Keratinocyte (primary cell): ENCODE measurements at regions not wholly inside any gene's neighbourhood (a gene's known extent, or its start where the extent isn't known, plus 50 kb on each side); places are given as distances from the start of the nearest gene placed in this dataset.

Experiments
- DNase-seq: peaks from one replicate; pipeline ENCODE4 v3.0.0-alpha.2; 2011; ENCODE audit warnings: low read depth, missing footprints, low spot score
- FAIRE-seq: peaks from 2 replicates; lab custom pipeline; 2011; peaks lifted over from hg19 to GRCh38; lab: Jason Lieb, UNC
- H2AFZ ChIP-seq: 2 replicates; pipeline ENCODE4 v1.6.0; 2012; ENCODE audit warnings: low read length, control low read depth, inconsistent platforms; ENCODE audit not compliant: control insufficient read depth
- H3K27ac ChIP-seq: 2 replicates; pipeline ENCODE4 v1.5.1; 2011; ENCODE audit warnings: low read length; ENCODE audit not compliant: control insufficient read depth, insufficient read depth
- H3K27me3 ChIP-seq: 3 replicates; pipeline ENCODE4 v1.6.0; 2011; ENCODE audit warnings: low read length; ENCODE audit not compliant: control insufficient read depth, insufficient read depth; ENCODE audit errors: extremely low read depth
- H3K36me3 ChIP-seq, 2 experiments: 2 replicates in 1 of 2; 3 replicates in 1 of 2; pipeline ENCODE4 v1.5.1; 2011; ENCODE audit warnings: low read length in 2 of 2, mild to moderate bottlenecking in 1 of 2; ENCODE audit not compliant: control insufficient read depth in 2 of 2, insufficient read depth in 2 of 2; ENCODE audit errors: extremely low read depth in 1 of 2
- H3K4me1 ChIP-seq: 3 replicates; pipeline ENCODE4 v1.5.1; 2011; ENCODE audit warnings: low read length; ENCODE audit not compliant: control insufficient read depth, insufficient read depth; ENCODE audit errors: extremely low read depth
- H3K4me2 ChIP-seq: 3 replicates; pipeline ENCODE4 v1.6.0; 2011; ENCODE audit warnings: low read depth, low read length; ENCODE audit not compliant: control insufficient read depth, insufficient read depth; ENCODE audit errors: extremely low read depth
- H3K4me3 ChIP-seq, 3 experiments: fragments of 200-600 bp in 1 of 3; sonication (generic) in 1 of 3; 2 replicates in 2 of 3; 3 replicates in 1 of 3; pipeline ENCODE4 v1.5.1; 2011 to 2016; ENCODE audit warnings: low read length in 3 of 3, mild to moderate bottlenecking in 3 of 3, control low read depth in 2 of 3, inconsistent platforms in 1 of 3, low read depth in 1 of 3, mixed read lengths in 1 of 3, mixed run types in 1 of 3, moderate library complexity in 1 of 3; ENCODE audit not compliant: control insufficient read depth in 2 of 3, insufficient read depth in 2 of 3; ENCODE audit errors: extremely low read depth in 1 of 3
- H3K79me2 ChIP-seq: 2 replicates; pipeline ENCODE4 v1.6.0; 2012; ENCODE audit warnings: low read length; ENCODE audit not compliant: control insufficient read depth, insufficient read depth
- H3K9ac ChIP-seq: 3 replicates; pipeline ENCODE4 v1.6.0; 2011; ENCODE audit warnings: low read length; ENCODE audit not compliant: control insufficient read depth, insufficient read depth; ENCODE audit errors: extremely low read depth
- H3K9me1 ChIP-seq: 3 replicates; pipeline ENCODE4 v1.6.0; 2011; ENCODE audit warnings: low read length; ENCODE audit not compliant: control insufficient read depth, insufficient read depth; ENCODE audit errors: extremely low read depth
- H3K9me3 ChIP-seq: 2 replicates; pipeline ENCODE4 v1.5.1; 2012; ENCODE audit warnings: low read depth, low read length; ENCODE audit not compliant: control insufficient read depth
- H4K20me1 ChIP-seq: 3 replicates; pipeline ENCODE4 v1.6.0; 2011; ENCODE audit warnings: low read length; ENCODE audit not compliant: control insufficient read depth, insufficient read depth; ENCODE audit errors: extremely low read depth
- EZH2 ChIP-seq: IDR thresholded peaks from one replicate; pipeline ENCODE4 v1.6.1; 2012; ENCODE audit warnings: inconsistent platforms, mild to moderate bottlenecking, low read length, moderate library complexity
- dilution Hi-C: fragments of 300-500 bp; cut with MboI; formaldehyde crosslinking; loops from one replicate; pipeline ENCODE4 v1.7.0; 2020; ENCODE audit warnings: low sequenced_read_pairs; ENCODE audit not compliant: extremely low pct_ligation_motif_present
- TF ChIP-seq, protein P1 (sequence below), 3 experiments: IDR thresholded peaks in 1 of 3; conservative IDR thresholded peaks in 1 of 3; optimal IDR thresholded peaks in 1 of 3; 2 replicates in 2 of 3; 3 replicates in 1 of 3; pipeline versions ENCODE3 to v1.5.1; 2011; ENCODE audit warnings: low read length in 3 of 3, mild to moderate bottlenecking in 3 of 3, moderate library complexity in 2 of 3, control low read depth in 1 of 3, inconsistent platforms in 1 of 3; ENCODE audit not compliant: insufficient read depth in 2 of 3; ENCODE audit errors: extremely low read depth in 1 of 3

DNA sequence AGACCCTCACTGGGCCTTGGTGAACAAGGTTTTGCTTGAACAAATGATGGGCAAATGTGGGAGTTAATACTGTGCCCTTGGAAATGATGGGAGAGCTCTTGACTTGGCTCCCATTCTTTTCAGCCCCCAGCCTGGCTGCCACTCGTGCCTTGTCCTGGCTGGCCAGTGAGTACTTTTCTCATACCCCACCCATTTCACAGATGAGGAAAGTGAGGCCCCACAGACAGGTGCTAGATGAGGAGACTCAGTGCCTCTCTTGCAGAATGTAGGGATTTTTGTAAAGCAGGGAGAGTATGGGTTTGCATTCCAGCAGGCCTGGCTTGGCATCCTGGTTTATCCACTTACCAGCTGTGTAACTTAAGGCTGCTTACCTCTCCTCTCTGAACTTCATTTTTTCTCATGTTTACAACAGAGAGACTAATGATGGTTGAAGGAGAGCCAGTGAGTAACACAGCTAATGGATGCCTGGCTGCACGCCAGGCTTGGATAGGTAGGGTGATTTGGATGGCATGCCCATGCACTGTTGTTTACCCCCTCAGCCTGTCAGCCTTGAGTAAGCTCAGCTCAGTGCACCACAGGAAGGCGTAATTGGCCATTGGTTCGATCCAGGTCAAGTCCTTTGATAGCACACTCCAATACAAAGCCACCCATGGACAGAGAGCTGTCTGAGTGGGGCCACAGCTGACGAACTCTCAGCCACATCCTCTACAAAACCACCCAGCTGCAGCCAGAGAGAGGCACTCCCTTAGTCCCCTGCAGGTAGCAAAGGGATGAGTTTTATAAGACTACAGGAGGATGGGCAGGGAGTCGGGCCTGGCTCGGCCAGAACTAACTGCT is 436.8 kb downstream of the RPS24 start:
- FAIRE-seq: no peak
- no peak overlapping the region for H3K9ac ChIP-seq
- H3K9me3 ChIP-seq: no peaks in the 10 kb centered on the region
- no peaks in the 10 kb centered on the region for H3K9me1 ChIP-seq
- TF ChIP-seq, protein P1, sequence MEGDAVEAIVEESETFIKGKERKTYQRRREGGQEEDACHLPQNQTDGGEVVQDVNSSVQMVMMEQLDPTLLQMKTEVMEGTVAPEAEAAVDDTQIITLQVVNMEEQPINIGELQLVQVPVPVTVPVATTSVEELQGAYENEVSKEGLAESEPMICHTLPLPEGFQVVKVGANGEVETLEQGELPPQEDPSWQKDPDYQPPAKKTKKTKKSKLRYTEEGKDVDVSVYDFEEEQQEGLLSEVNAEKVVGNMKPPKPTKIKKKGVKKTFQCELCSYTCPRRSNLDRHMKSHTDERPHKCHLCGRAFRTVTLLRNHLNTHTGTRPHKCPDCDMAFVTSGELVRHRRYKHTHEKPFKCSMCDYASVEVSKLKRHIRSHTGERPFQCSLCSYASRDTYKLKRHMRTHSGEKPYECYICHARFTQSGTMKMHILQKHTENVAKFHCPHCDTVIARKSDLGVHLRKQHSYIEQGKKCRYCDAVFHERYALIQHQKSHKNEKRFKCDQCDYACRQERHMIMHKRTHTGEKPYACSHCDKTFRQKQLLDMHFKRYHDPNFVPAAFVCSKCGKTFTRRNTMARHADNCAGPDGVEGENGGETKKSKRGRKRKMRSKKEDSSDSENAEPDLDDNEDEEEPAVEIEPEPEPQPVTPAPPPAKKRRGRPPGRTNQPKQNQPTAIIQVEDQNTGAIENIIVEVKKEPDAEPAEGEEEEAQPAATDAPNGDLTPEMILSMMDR (optimal IDR thresholded peaks at IDR 0.05 in 1 of 3, IDR thresholded peaks at IDR 0.05 in 1 of 3, conservative IDR thresholded peaks at IDR 0.05 in 1 of 3; ENCODE audit: extremely low read depth in 1 of 3, insufficient read depth in 2 of 3, low read length in 3 of 3): no peak
- TF ChIP-seq EZH2: no peak
- no peaks in the 10 kb centered on the region for H3K4me1 ChIP-seq
- H3K27ac ChIP-seq: no peak overlapping the region
- no peak overlapping the region for H3K4me2 ChIP-seq
- DNase-seq: no peak
- H4K20me1 ChIP-seq: no peaks in the 10 kb centered on the region
- no peaks in the 10 kb centered on the region for H3K27me3 ChIP-seq
- no peaks in the 10 kb centered on the region for H3K79me2 ChIP-seq
- no peak overlapping the region for H3K4me3 ChIP-seq
- no peaks in the 10 kb centered on the region for H3K36me3 ChIP-seq
- dilution Hi-C loops: no loop called here
- H2AFZ ChIP-seq: no peak overlapping the region

DNA sequence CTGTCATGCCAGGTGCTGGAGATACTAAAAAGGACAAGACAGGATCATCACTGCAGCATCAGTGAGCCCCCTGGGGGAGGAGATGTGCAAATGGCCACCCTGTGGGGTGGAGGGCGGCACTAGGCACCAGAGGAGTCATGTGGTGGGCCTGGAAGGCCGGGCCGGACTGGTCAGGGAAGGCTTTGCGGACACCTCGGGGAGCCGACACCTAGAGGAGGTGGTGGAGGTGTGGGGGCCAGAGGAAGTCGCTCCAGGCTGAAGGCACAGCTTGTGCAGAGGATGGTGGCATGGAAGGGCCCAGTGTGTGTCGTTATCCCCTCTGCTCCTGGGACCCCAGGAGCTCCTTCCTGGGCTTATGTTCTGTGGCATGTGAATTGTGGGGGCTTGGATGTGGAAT is 437.7 kb downstream of the RPS24 start:
- no peaks in the 10 kb centered on the region for H3K79me2 ChIP-seq
- FAIRE-seq: no peak

More for the DNA sequence above, 437.7 kb downstream of the RPS24 start:
- no peak overlapping the region for H3K9ac ChIP-seq
- no peak overlapping the region for H3K4me3 ChIP-seq
- H3K36me3 ChIP-seq: no peaks in the 10 kb centered on the region
- DNase-seq: no peak
- dilution Hi-C loops: no loop called here
- H3K27ac ChIP-seq: no peak overlapping the region
- no peaks in the 10 kb centered on the region for H3K9me1 ChIP-seq
- H3K4me2 ChIP-seq: no peak overlapping the region
- H4K20me1 ChIP-seq: no peaks in the 10 kb centered on the region
- H3K4me1 ChIP-seq: no peaks in the 10 kb centered on the region
- TF ChIP-seq, protein P1 (optimal IDR thresholded peaks at IDR 0.05 in 1 of 3, IDR thresholded peaks at IDR 0.05 in 1 of 3, conservative IDR thresholded peaks at IDR 0.05 in 1 of 3; ENCODE audit: extremely low read depth in 1 of 3, insufficient read depth in 2 of 3, low read length in 3 of 3): no peak
- TF ChIP-seq EZH2: no peak
- H3K9me3 ChIP-seq: no peaks in the 10 kb centered on the region
- H2AFZ ChIP-seq: no peak overlapping the region
- no peaks in the 10 kb centered on the region for H3K27me3 ChIP-seq
